ENCODE measurements at regions not wholly inside any gene's neighbourhood (a gene's known extent, or its start where the extent isn't known, plus 50 kb on each side); places are given as distances from the start of the nearest gene placed in this dataset.

- TF ChIP-seq ZNF274 (IDR thresholded peaks at IDR 0.05; ENCODE audit: low read depth, low read length) (no peak), YY1 (IDR thresholded peaks at IDR 0.05; ENCODE audit: insufficient read depth, insufficient read length) (no peak)
These were observed 1283.6 kb downstream of the UQCRFS1 start for GRCh38 chr19:27929399-27929798.

Data from NT2/D1 (cell line).